NCI-H1694 treated with DMSO at 0.1 percent for 48 hours (cell line): ENCODE measurements at regions not wholly inside any gene's neighbourhood (a gene's known extent, or its start where the extent isn't known, plus 50 kb on each side); places are given as distances from the start of the nearest gene placed in this dataset.

Source experiments
- DNase-seq: peaks from one replicate; lab custom pipeline; 2025; lab: John Stamatoyannopoulos, UW

- DNase-seq: no peak
These were observed 577.9 kb upstream of the ZFP42 start for GRCh38 chr4:187417721-187418120.

DNA sequence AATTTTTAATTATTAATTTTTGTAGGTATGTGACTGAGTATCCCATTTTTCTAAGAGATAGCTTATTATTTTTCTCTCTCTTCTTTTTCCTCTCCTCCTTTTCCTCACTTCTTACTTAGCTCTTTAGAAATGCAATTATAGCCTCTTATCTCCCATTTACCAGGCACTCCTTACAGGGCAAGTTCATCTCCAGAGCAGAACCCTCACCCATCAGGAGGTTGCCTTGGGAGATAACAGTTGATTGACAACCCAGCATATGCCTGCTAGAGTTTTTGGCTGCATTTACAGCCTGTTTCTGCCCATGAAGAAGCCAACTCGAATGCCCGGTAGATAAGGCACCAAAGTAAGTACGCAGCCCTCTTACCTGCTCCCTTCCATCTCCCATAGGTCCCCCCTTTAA is 572.9 kb upstream of the ZFP42 start:
- DNase-seq: no peak

DNA sequence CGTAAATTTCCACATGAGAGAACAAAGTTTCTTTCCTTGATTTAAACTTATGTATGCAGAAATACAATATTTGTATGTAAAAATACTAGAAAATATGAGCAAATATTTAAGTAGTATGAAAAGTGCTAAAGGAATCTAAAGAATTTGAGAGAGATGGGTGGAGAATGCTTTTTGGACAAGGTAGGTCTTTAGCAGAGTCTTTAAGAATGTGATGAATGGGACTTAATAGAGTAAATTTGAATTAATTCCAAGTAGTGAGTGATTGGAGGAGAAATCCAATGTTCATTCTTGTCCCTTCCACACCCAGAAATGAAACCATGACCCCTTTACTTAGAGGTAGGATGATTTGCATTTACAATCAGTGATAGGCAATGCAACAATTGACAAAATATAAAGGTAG is 570.9 kb upstream of the ZFP42 start:
- no peak for DNase-seq

GRCh38 chr4:187426511-187426910 is 569.1 kb upstream of the ZFP42 start:
- no peak for DNase-seq

DNA sequence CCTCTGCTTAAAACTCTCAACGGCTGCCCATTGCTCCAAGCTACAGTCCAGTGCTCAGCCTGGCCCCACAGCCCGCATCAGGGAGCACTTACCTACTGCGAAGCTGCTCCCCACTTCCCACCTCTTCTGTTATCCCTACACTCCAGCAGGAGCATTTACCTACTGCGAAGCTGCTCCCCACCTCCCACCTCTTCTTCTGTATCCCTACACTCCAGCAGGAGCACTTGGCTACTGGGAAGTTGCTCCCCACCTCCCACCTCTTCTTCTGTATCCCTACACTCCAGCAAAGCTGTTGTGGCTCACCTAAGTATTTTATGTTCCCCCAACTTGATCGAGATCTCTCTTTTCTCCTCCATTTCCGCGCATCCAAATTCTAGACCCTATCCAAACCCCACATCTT is 563.3 kb upstream of the ZFP42 start:
- DNase-seq: no peak

- DNase-seq: no peak
These were observed 562.4 kb upstream of the ZFP42 start for GRCh38 chr4:187433141-187433540.

GRCh38 chr4:187436251-187436650 is 559.3 kb upstream of the ZFP42 start:
- DNase-seq: no peak

GRCh38 chr4:187444061-187444460 is 551.5 kb upstream of the ZFP42 start:
- no peak for DNase-seq

DNA sequence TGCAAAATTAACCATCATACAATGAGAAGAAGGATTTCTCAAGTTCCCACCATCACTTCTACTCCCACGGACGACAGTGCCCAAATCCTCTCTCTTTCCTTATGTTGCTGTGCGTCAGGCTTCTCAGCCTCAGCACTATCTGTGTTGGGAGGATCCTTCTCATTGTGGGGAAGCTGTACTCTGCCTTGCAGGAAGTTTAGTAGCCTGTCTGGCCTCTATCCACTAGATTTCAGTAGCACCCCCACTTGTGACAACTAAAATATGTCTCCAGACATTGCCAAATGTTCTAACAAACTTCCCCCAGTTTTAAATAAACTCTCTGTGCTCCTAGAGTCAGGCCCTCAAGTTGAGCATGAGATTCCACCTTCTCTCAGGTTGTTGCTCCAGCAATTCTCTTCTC is 545.9 kb upstream of the ZFP42 start:
- DNase-seq: no peak

DNA sequence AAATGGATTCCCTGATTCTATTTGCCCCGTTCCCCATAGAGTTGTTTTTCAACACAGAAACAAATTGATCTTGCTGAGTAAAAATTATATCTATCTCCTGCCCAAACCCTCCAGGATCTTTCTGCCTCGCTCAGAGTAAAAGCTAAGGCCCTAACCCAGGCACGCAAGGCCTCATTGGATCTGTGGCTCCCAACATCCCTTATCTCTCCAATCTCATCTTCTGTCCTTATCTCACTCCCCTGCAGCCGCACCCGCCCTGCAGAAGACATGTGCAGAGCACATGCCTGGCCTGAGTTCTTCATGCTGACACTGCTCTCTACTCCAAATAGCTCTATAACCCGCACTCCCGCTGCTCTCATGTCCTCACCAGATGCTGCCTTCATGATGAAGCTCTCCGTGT is 543.8 kb upstream of the ZFP42 start:
- DNase-seq: no peak

GRCh38 chr4:187460016-187460415 is 535.6 kb upstream of the ZFP42 start:
- DNase-seq: no peak

DNA sequence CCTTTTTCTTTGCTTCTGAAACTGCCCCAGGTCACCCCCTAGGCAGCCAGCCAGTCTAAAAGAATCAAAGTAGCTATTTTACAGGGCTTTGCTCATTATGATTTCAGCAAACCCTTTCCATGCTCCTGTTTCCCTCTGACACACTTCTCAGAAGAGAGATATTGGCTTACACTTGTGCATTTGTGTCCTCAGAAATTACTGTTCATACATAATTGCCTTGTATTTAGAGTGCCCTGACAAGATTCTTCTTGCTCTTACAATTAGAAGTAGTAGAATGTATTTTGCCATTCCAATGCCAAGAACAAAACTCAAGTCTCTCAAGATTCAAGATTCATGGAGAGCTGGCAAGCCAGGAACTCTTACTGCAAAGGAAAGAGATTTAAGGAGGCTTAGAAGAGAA is 531.0 kb upstream of the ZFP42 start:
- DNase-seq: no peak

DNA sequence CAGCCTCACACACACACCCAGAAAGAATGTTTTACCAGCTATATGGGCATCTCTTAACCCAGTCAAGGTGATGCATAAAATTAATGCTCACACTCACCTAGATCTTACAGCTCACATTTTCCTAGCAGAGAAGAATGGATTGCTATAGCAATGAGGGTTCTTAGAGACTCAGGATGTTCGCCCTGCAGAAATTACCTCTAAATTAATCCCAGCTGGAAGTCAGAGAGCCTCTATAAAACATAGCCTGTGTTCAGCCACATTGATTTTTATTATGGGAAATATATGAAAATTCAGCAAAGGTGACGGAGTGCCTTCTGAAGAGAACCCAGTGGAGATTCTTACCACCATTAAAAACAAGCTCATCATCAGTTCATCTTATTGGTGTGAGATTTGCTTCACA is 528.3 kb upstream of the ZFP42 start:
- DNase-seq: no peak

GRCh38 chr4:187469627-187470026 is 525.9 kb upstream of the ZFP42 start:
- DNase-seq: no peak

GRCh38 chr4:187470061-187470460 is 525.5 kb upstream of the ZFP42 start:
- DNase-seq: no peak

DNA sequence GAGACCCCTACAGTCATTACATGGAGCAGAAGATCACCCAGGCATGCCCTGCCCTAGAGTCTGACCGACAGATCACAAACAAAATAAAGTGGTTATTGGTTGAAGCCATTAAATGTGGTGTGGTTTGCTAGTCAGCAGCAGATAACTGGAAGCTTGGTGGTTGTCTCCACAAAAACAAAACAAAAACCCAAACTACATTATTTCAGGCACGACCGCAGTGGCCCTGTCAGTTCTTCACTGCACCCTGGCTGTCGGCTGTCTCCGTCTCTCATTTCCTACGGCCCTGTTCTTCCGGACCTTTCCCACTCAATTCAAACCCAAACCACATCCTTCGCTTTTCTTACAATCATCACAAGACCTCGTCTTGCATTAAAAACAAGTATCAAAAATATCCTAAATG is 521.3 kb upstream of the ZFP42 start:
- DNase-seq: no peak

GRCh38 chr4:187475901-187476300 is 519.7 kb upstream of the ZFP42 start:
- no peak for DNase-seq

- no peak for DNase-seq
These were observed 518.3 kb upstream of the ZFP42 start for GRCh38 chr4:187477224-187477623.

DNA sequence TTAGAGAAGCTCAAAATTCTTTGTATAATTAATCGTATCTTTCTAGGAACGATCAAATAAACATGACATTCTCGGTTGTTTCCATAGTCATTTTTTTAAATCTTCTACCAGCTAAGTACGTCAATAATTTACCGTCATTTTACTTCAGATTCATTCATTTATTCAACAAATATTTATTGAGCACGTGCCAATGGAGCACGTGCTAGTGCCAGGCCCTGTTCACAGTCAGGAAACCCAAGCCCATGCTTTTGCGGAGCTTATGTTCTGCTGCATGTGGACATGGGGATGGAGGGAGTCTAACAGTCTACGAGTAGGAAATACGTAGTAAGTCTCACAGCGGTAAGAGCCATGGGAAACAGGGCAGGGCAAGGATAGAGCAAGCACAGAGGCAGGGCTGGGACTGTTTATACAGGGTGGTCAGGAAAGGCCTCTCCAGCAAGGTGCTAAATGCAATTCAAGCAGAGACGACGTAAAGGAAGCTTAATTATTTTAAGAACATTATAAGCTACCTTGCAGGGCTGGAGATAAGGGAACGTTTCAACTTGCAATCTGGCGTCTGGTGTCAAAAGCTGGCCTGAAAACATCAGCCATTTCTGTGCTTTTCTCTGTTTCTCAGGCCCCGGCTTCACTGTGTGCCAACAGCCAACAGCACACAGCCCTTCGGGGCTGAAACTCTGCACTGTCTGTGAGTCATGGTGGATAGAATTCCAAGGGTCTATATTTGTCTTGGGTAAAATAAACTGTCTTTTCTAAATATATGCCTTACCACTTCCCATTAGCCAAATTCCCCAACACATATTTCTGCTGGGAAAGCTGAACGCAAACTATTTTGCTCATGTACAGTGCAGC is 517.1 kb upstream of the ZFP42 start:
- DNase-seq: no peak

DNA sequence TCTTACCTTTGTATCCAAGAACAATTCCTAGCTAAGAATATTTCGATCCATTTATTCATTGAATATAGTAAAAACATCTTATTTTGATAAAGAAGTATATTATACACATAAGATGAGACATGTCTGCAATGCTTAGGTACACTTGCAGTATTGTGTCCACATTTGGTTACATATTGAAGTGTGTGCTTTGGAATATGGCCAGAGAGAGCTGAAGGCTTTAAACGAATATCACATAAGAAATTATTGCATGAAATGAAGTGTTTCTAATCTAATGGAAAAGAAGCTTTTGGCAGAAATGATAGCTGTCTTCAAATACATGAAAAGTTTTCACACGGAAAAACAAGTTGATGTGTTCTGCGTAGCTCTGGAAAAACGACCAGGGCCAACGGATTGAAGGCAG is 516.1 kb upstream of the ZFP42 start:
- no peak for DNase-seq

GRCh38 chr4:187480146-187481145 is 515.1 kb upstream of the ZFP42 start:
- no peak for DNase-seq

- DNase-seq: no peak
These were observed 511.4 kb upstream of the ZFP42 start for GRCh38 chr4:187484186-187484585.

GRCh38 chr4:187485676-187486075 is 509.9 kb upstream of the ZFP42 start:
- DNase-seq: no peak
